HFFc6 (cell line): ENCODE measurements at regions not wholly inside any gene's neighbourhood (a gene's known extent, or its start where the extent isn't known, plus 50 kb on each side); places are given as distances from the start of the nearest gene placed in this dataset.

Experiments
- DNase-seq: peaks from one replicate; pipeline ENCODE4 v3.0.0-alpha.2; 2018
- H3K27ac Mint-ChIP-seq: 2 replicates; pipeline ENCODE4 v1.8.0; 2020; ENCODE audit warnings: mild to moderate bottlenecking, mixed read lengths
- H3K27me3 Mint-ChIP-seq: 2 replicates; pipeline ENCODE4 v1.8.0; 2021; ENCODE audit warnings: mild to moderate bottlenecking, moderate library complexity, mixed read lengths; ENCODE audit not compliant: insufficient read depth
- H3K36me3 Mint-ChIP-seq: 2 replicates; pipeline ENCODE4 v1.8.0; 2021; ENCODE audit warnings: low read depth, mixed read lengths
- H3K4me1 Mint-ChIP-seq: 2 replicates; pipeline ENCODE4 v1.8.0; 2020; ENCODE audit warnings: low read depth, mixed read lengths
- H3K4me3 Mint-ChIP-seq: 2 replicates; pipeline ENCODE4 v1.8.0; 2020; ENCODE audit warnings: mild to moderate bottlenecking, moderate library complexity, mixed read lengths
- H3K9me3 Mint-ChIP-seq: 2 replicates; pipeline ENCODE4 v1.8.0; 2020; ENCODE audit warnings: mild to moderate bottlenecking, mixed read lengths
- CTCF ChIP-seq: fragments of 200-600 bp; sonication (generic); IDR thresholded peaks from 2 replicates; pipeline ENCODE4 v1.5.0; 2021; ENCODE audit warnings: antibody characterized with exemption, mild to moderate bottlenecking

- Mint-ChIP-seq H3K9me3 (peaks cover 26% of the 10 kb centered on the region), H3K27me3 (no peaks in the 10 kb centered on the region), H3K36me3 (no peaks in the 10 kb centered on the region), H3K4me1 (no peaks in the 10 kb centered on the region), H3K27ac (no peak overlapping the region), H3K4me3 (no peak overlapping the region)
- DNase-seq: no peak
- no peak for TF ChIP-seq CTCF
These were observed 926.3 kb downstream of the FSTL5 start for GRCh38 chr4:161237495-161237894.

- Mint-ChIP-seq H3K4me3 (no peak overlapping the region), H3K27me3 (no peaks in the 10 kb centered on the region), H3K27ac (no peak overlapping the region), H3K9me3 (peaks cover 30% of the 10 kb centered on the region), H3K36me3 (no peaks in the 10 kb centered on the region; the same call in 1 of the 2 replicates), H3K4me1 (no peaks in the 10 kb centered on the region)
- no peak for TF ChIP-seq CTCF
- DNase-seq: no peak
These were observed 938.5 kb downstream of the FSTL5 start for GRCh38 chr4:161225327-161225726.

- H3K27ac Mint-ChIP-seq: no peak overlapping the region
- no peak for TF ChIP-seq CTCF
- no peaks in the 10 kb centered on the region for H3K4me1 Mint-ChIP-seq
- peaks cover 21% of the 10 kb centered on the region for H3K9me3 Mint-ChIP-seq
- DNase-seq: no peak
- H3K36me3 Mint-ChIP-seq: no peaks in the 10 kb centered on the region; the same call in 1 of the 2 replicates
- H3K4me3 Mint-ChIP-seq: no peak overlapping the region
- no peaks in the 10 kb centered on the region for H3K27me3 Mint-ChIP-seq
These were observed 940.9 kb downstream of the FSTL5 start for GRCh38 chr4:161222889-161223288.

GRCh38 chr4:161208564-161208963, 955.2 kb downstream of the FSTL5 start:
- Mint-ChIP-seq H3K9me3 (peaks cover 38% of the 10 kb centered on the region), H3K4me1 (no peaks in the 10 kb centered on the region), H3K36me3 (no peaks in the 10 kb centered on the region; the same call in 1 of the 2 replicates), H3K27me3 (no peaks in the 10 kb centered on the region), H3K27ac (no peak overlapping the region), H3K4me3 (no peak overlapping the region)
- TF ChIP-seq CTCF: no peak
- no peak for DNase-seq

- Mint-ChIP-seq H3K4me1 (no peaks in the 10 kb centered on the region), H3K27ac (no peak overlapping the region), H3K4me3 (no peak overlapping the region), H3K9me3 (peaks cover 33% of the 10 kb centered on the region), H3K36me3 (no peaks in the 10 kb centered on the region; the same call in 1 of the 2 replicates), H3K27me3 (no peaks in the 10 kb centered on the region)
- no peak for DNase-seq
- no peak for TF ChIP-seq CTCF
These were observed 957.2 kb downstream of the FSTL5 start for GRCh38 chr4:161206528-161207080.

- H3K27ac Mint-ChIP-seq: no peak overlapping the region
- peaks cover 23% of the 10 kb centered on the region for H3K9me3 Mint-ChIP-seq
- H3K27me3 Mint-ChIP-seq: no peaks in the 10 kb centered on the region
- no peak overlapping the region for H3K4me3 Mint-ChIP-seq
- no peak for TF ChIP-seq CTCF
- no peaks in the 10 kb centered on the region for H3K4me1 Mint-ChIP-seq
- DNase-seq: no peak
- H3K36me3 Mint-ChIP-seq: no peaks in the 10 kb centered on the region; the same call in 1 of the 2 replicates
These were observed 959.9 kb downstream of the FSTL5 start for GRCh38 chr4:161203865-161204264.
